Fibroblast of villous mesenchyme (primary cell): ENCODE measurements at regions not wholly inside any gene's neighbourhood (a gene's known extent, or its start where the extent isn't known, plus 50 kb on each side); places are given as distances from the start of the nearest gene placed in this dataset.

ENCODE experiments used
- DNase-seq: peaks from one replicate; pipeline ENCODE4 v3.0.0-alpha.2; 2010; ENCODE audit warnings: low read depth
- H3K4me3 ChIP-seq: 2 replicates; pipeline ENCODE4 v1.5.1; 2011; ENCODE audit warnings: low read depth, mild to moderate bottlenecking, low read length
- TF ChIP-seq, protein P1 (sequence below): IDR thresholded peaks from 2 replicates; pipeline ENCODE4 v1.5.1; 2012; ENCODE audit warnings: low read depth, mild to moderate bottlenecking, low read length; ENCODE audit not compliant: insufficient read depth

DNA sequence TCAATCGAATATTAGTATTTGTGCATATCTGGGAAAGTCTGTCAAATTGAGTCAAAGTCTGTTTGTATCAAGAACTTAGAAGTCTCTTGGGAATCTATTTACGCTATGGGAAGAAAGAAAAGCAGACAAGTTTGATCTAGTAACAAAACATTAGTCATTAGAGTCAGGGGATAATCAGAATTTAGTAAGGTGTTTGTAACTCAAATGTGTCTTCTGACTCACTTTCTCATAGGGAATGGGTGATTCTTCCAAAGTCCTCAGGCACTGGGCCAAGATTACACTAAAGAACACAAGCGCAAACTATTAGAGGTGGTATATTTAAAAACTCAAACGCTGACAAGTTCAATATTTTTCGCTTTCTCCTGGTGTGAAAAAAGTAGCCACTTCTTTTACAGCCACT is 926.5 kb downstream of the PDHA2 start:
- no peak for DNase-seq
- H3K4me3 ChIP-seq = no peak overlapping the region
- TF ChIP-seq, protein P1, sequence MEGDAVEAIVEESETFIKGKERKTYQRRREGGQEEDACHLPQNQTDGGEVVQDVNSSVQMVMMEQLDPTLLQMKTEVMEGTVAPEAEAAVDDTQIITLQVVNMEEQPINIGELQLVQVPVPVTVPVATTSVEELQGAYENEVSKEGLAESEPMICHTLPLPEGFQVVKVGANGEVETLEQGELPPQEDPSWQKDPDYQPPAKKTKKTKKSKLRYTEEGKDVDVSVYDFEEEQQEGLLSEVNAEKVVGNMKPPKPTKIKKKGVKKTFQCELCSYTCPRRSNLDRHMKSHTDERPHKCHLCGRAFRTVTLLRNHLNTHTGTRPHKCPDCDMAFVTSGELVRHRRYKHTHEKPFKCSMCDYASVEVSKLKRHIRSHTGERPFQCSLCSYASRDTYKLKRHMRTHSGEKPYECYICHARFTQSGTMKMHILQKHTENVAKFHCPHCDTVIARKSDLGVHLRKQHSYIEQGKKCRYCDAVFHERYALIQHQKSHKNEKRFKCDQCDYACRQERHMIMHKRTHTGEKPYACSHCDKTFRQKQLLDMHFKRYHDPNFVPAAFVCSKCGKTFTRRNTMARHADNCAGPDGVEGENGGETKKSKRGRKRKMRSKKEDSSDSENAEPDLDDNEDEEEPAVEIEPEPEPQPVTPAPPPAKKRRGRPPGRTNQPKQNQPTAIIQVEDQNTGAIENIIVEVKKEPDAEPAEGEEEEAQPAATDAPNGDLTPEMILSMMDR = no peak

DNA sequence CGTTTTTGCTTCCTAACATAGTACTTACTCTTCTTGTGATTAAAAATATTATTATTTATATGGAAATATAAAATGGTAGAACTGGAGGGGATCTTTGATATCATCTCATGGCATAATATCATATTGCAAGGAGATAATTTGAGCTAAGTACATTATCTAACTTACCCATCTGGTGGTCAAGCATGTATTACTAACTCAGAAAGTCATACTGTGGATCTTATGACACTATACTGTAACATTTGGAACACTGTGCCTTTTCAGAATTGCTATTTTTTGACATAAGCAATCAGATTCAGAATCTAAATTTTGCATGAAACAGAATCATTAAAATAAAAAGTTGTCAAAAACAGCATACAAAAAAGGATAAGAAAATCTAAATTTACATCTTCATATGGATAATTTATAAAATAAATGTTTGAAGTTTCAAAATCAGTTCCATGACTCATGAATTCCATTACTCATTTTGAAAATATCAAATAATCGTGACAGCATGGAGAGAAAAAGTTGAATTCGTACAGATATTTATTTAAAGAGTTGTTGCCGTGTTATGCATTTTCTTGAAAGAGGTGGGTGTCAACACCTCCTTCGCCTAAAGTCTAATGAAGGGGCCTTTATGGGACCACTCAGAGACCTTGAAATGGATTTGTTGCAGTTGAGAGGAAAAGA is 928.1 kb downstream of the PDHA2 start:
- H3K4me3 ChIP-seq = no peak overlapping the region
- TF ChIP-seq, protein P1 = no peak
- DNase-seq = no peak

DNA sequence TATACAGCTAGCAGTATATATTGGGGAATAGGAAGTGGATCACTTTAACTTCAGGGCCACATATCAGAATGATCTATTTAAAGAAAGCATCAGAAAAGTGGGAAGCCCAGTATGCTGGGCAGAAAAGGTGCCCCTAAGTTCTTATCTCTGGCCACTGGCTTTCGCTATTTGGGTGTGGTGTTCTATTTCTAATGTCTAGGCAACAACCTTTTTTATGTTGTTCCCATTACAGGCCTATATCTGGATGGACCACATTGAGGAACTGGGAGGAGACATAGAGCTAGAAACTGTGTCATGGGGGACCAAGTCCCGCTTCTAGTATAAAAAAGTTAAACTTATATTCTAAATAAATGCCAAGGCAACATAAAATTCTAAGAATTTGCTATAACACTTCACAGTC is 935.6 kb downstream of the PDHA2 start:
- no peak for DNase-seq
- TF ChIP-seq, protein P1 = no peak
- H3K4me3 ChIP-seq = no peak overlapping the region

DNA sequence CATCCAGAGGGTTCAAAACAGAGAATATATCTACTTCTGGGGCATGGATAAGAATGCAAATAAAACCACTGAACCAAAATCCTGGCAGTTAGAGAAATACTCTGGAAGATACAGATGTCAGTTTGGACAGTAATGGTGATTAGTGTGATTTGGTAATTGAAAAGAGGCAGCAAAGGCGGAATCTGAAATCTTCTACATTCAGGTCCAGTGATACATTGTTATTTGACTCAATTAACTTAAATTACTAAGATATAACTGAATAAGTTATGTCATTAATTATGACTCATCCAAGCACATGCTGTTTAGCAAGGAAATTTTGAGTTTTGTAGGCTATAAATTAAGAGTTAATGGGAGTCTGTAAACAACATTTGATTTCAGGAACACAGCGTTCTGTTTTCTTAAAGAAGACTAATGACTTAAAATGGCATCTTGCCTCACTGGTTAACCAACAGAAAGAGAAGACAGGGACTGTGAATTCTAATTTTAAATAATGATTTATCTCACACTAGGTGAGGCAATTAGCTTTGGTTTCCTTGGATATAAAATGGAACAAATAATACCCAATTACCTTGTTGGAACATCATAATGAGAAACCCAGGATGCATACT is 937.1 kb downstream of the PDHA2 start:
- DNase-seq = peak; percentile 12
- H3K4me3 ChIP-seq = no peak overlapping the region
- TF ChIP-seq, protein P1 = no peak

DNA sequence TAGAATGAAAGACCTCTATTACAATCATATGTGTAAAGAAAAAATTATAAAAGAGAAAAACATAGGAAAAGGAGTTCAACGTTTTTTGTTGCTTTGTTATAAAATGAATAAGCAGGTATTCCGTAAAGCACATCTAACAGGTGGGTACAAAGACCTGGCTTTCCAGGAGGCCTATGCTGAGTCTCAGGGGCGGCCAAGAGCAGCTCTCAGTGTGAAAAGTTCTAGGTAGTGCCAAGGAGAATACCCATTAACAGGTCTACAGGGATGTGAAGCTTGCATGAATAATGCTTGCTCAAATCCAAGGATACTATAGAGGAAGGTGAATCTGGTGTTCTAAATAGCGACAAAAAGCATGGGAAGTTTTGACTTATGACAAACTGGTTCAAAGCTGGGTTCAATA is 944.4 kb downstream of the PDHA2 start:
- DNase-seq = no peak
- TF ChIP-seq, protein P1 = no peak
- H3K4me3 ChIP-seq = no peak overlapping the region

DNA sequence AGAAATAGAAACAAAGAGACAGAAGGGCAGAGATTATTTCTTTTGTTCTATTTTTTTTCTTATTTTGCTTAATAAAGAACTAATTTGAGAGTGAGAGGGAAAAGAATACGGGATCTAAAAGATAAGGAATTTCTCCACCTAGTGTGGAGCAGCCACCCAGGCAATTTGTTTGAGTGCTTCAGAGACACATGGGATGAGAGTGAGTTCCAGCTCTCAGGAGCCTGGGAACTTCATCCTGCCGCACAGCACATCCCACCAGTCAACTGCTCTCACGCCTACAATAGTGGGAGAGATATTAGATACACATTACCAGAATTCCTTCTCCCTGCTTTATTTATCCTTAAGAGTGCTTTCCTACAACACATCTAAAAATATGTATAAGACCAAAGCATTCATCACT is 946.4 kb downstream of the PDHA2 start:
- DNase-seq = no peak
- TF ChIP-seq, protein P1 = no peak
- H3K4me3 ChIP-seq = no peak overlapping the region
